Psoas muscle (tissue), 7 donors: ENCODE measurements at regions not wholly inside any gene's neighbourhood (a gene's known extent, or its start where the extent isn't known, plus 50 kb on each side); places are given as distances from the start of the nearest gene placed in this dataset.

Experiments
- ATAC-seq, 4 donors: fragments of 200-7000 bp; cut with Tn5 transposase; one replicate each; pipeline ENCODE4 v1.9.1; 2020; ENCODE audit warnings: moderate library complexity in 3 of 4, mild to moderate bottlenecking in 2 of 4
- DNase-seq, 2 donors: peaks; one replicate each; pipeline ENCODE4 v3.0.0-alpha.2; 2020
- H3K27ac ChIP-seq: fragments of 200-600 bp; one replicate; pipeline ENCODE4 v1.8.0; 2022
- H3K27me3 ChIP-seq, 3 donors: fragments of 200-600 bp in 1 of 3; one replicate each; pipeline versions ENCODE4 v1.6.1 to v1.8.0; 2013 to 2022; ENCODE audit warnings: low read length in 2 of 3, mild to moderate bottlenecking in 2 of 3, moderate library complexity in 1 of 3; ENCODE audit not compliant: insufficient read depth in 3 of 3
- H3K36me3 ChIP-seq, 2 donors: fragments of 200-600 bp in 1 of 2; one replicate each; pipeline versions ENCODE4 v1.6.1 to v1.8.0; 2013 to 2022; ENCODE audit warnings: low read depth in 1 of 2, mild to moderate bottlenecking in 1 of 2, moderate library complexity in 1 of 2; ENCODE audit not compliant: insufficient read depth in 1 of 2
- H3K4me1 ChIP-seq: fragments of 200-600 bp; one replicate; pipeline ENCODE4 v1.8.0; 2022
- H3K4me3 ChIP-seq: fragments of 200-600 bp; one replicate; pipeline ENCODE4 v1.8.0; 2022; ENCODE audit warnings: mild to moderate bottlenecking
- H3K9me3 ChIP-seq: fragments of 200-600 bp; one replicate; pipeline ENCODE4 v1.8.0; 2022
- CTCF ChIP-seq: fragments of 200-600 bp; IDR thresholded peaks from one replicate; pipeline ENCODE4 v1.8.0; 2022; ENCODE audit warnings: antibody characterized with exemption
- WGBS, 3 donors: extraction: QIAGEN DNeasy Blood & Tissue Kit; methylation state at CpG; one replicate each; pipeline versions ENCODE4 v1.1.6 to v1.1.7; 2013; 5-methylcytosine and 5-hydroxymethylcytosine counted together
- intact Hi-C, 2 donors: fragments of 100-400 bp; cut with DNase I; formaldehyde crosslinking; loops; one replicate each; pipeline versions ENCODE4 v1.11.0 to v1.14.2; 2022
- donor health status: healthy with polysubstance abuse.
- donor health status: DM: no; HTN: no; CAD: no; lungs with moderate emphysema.
- donor health status: Bipolar disorder and iron deficiency.
- donor health status: healthy.
- donor health status: DM: yes; HTN: yes; CAD: no.
- donor health status: DM: no; HTN: no; CAD: no.
- donor health status: DM: yes; HTN: yes; CAD: no.

- WGBS, 3 donors, result 29 to 46% (median 29%) methylated on average over 2 of the region's 2 CpGs
- Histone ChIP-seq H3K36me3 (no peaks in the 10 kb centered on the region), H3K9me3 (no peaks in the 10 kb centered on the region), H3K27ac (no peak overlapping the region), H3K4me3 (no peak overlapping the region), H3K4me1 (no peaks in the 10 kb centered on the region), H3K27me3 (peaks cover 0 to 2% (median 0%) of the 10 kb centered on the region in 3 donors)
- ATAC-seq (no peak), DNase-seq (no peak)
- no peak for TF ChIP-seq CTCF
- intact Hi-C loops, result no loop called here
Measured at GRCh38 chr12:24705216-24705615, 243.7 kb downstream of the BCAT1 start.

GRCh38 chr12:24701343-24701742, 247.6 kb downstream of the BCAT1 start:
- no peaks in the 10 kb centered on the region for H3K27me3 ChIP-seq
- H3K4me3 ChIP-seq, result no peak overlapping the region
- no peaks in the 10 kb centered on the region for H3K9me3 ChIP-seq
- intact Hi-C loops, result no loop called here
- no peaks in the 10 kb centered on the region for H3K4me1 ChIP-seq
- no peak for ATAC-seq
- 77 to 87% (median 85%) methylated on average over 3 of the region's 3 CpGs for WGBS, 3 donors
- TF ChIP-seq CTCF, result no peak
- no peaks in the 10 kb centered on the region for H3K36me3 ChIP-seq
- H3K27ac ChIP-seq, result no peak overlapping the region
- no peak for DNase-seq

- Histone ChIP-seq H3K4me3 (no peak overlapping the region), H3K9me3 (no peaks in the 10 kb centered on the region), H3K36me3 (no peaks in the 10 kb centered on the region), H3K27me3 (no peaks in the 10 kb centered on the region), H3K27ac (no peak overlapping the region), H3K4me1 (no peaks in the 10 kb centered on the region)
- 68 to 75% (median 75%) methylated on average over 2 of the region's 2 CpGs for WGBS, 3 donors
- no peak for TF ChIP-seq CTCF
- no peak for DNase-seq
- intact Hi-C loops, result no loop called here
- ATAC-seq, result no peak
Measured at GRCh38 chr12:24698972-24699371, 249.9 kb downstream of the BCAT1 start.

- DNase-seq (no peak), ATAC-seq (no peak)
- Histone ChIP-seq H3K9me3 (no peaks in the 10 kb centered on the region), H3K4me3 (no peak overlapping the region), H3K36me3 (no peaks in the 10 kb centered on the region), H3K27me3 (no peaks in the 10 kb centered on the region), H3K27ac (no peak overlapping the region), H3K4me1 (no peaks in the 10 kb centered on the region)
- TF ChIP-seq CTCF, result no peak
- intact Hi-C loops, result no loop called here
- WGBS, 3 donors, result 55 to 63% (median 55%) methylated on average over 2 of the region's 2 CpGs
Measured at GRCh38 chr12:24697769-24698168, 251.1 kb downstream of the BCAT1 start.

GRCh38 chr12:24697295-24697694, 251.6 kb downstream of the BCAT1 start:
- no peak for TF ChIP-seq CTCF

More at GRCh38 chr12:24697295-24697694, 251.6 kb downstream of the BCAT1 start:
- DNase-seq (no peak), ATAC-seq (no peak)
- H3K4me3 ChIP-seq, result no peak overlapping the region
- no peaks in the 10 kb centered on the region for H3K27me3 ChIP-seq
- H3K9me3 ChIP-seq, result no peaks in the 10 kb centered on the region
- H3K4me1 ChIP-seq, result no peaks in the 10 kb centered on the region
- H3K27ac ChIP-seq, result no peak overlapping the region
- intact Hi-C loops, result no loop called here
- 54 to 65% (median 61%) methylated on average over 2 of the region's 2 CpGs for WGBS, 3 donors
- H3K36me3 ChIP-seq, result no peaks in the 10 kb centered on the region
